Tongue (tissue), 1 donor: ENCODE measurements at regions not wholly inside any gene's neighbourhood (a gene's known extent, or its start where the extent isn't known, plus 50 kb on each side); places are given as distances from the start of the nearest gene placed in this dataset.
"Not testable (repeated sequence)": the region's sequence is repeated elsewhere in the genome, so short reads cannot be mapped to it uniquely, and the experiment has no call there.

Source experiments
- DNase-seq: peaks from one replicate; pipeline ENCODE4 v3.0.0-alpha.2; 2015

GRCh38 chr1:114032271-114033215, 53.3 kb downstream of the OLFML3 start:
- no peak for DNase-seq

GRCh38 chr1:114033216-114033706, 54.0 kb downstream of the OLFML3 start:
- DNase-seq = peak; percentile 18

- no peak for DNase-seq
Observed at GRCh38 chr1:114033961-114034360, 54.7 kb downstream of the OLFML3 start.

GRCh38 chr1:114034567-114035303, 55.5 kb downstream of the OLFML3 start:
- DNase-seq = no peak

- no peak for DNase-seq
Observed at GRCh38 chr1:114035304-114035700, 56.0 kb downstream of the OLFML3 start.

- not testable (repeated sequence) for DNase-seq
Observed at GRCh38 chr1:114036841-114037630, 57.8 kb downstream of the OLFML3 start.

GRCh38 chr1:114037631-114037890, 58.3 kb downstream of the OLFML3 start:
- no peak for DNase-seq

- DNase-seq = no peak
Observed at GRCh38 chr1:114037962-114038816, 58.9 kb downstream of the OLFML3 start.
